Lung (tissue), 11 donors: ENCODE measurements at regions not wholly inside any gene's neighbourhood (a gene's known extent, or its start where the extent isn't known, plus 50 kb on each side); places are given as distances from the start of the nearest gene placed in this dataset.

Experiments
- ATAC-seq: fragments of 200-7000 bp; cut with Tn5 transposase; one replicate; pipeline ENCODE4 v1.9.1; 2020; ENCODE audit warnings: moderate number of reproducible peaks; ENCODE audit not compliant: insufficient read depth, low FRiP score
- DNase-seq, 3 donors: peaks; one replicate each; pipeline ENCODE4 v3.0.0-alpha.2; 2013 to 2017
- H3K27ac ChIP-seq, 2 donors: one replicate each; pipeline ENCODE4 v1.5.1; 2013; ENCODE audit warnings: mild to moderate bottlenecking in 2 of 2, moderate library complexity in 2 of 2, control low read depth in 1 of 2, inconsistent platforms in 1 of 2, low read depth in 1 of 2, low read length in 1 of 2
- H3K27me3 ChIP-seq, 3 donors: one replicate each; pipeline ENCODE4 v1.5.1; 2013; ENCODE audit warnings: low read length in 2 of 3; ENCODE audit not compliant: control insufficient read depth in 3 of 3, insufficient read depth in 3 of 3
- H3K36me3 ChIP-seq, 4 donors: one replicate each; pipeline ENCODE4 v1.5.1; 2013; ENCODE audit warnings: low read length in 4 of 4, mild to moderate bottlenecking in 1 of 4, moderate library complexity in 1 of 4; ENCODE audit not compliant: control insufficient read depth in 4 of 4, insufficient read depth in 4 of 4
- H3K4me1 ChIP-seq, 5 donors: one replicate each; pipeline ENCODE4 v1.5.1; 2013; ENCODE audit warnings: low read length in 5 of 5, mild to moderate bottlenecking in 2 of 5, moderate library complexity in 1 of 5; ENCODE audit not compliant: control insufficient read depth in 5 of 5, insufficient read depth in 5 of 5
- H3K4me3 ChIP-seq: one replicate; pipeline ENCODE4 v1.5.1; 2013; ENCODE audit warnings: mild to moderate bottlenecking, control low read depth, moderate library complexity
- H3K9ac ChIP-seq, 2 donors: one replicate each; pipeline ENCODE4 v1.5.1; 2013; ENCODE audit warnings: low read length in 2 of 2, control low read depth in 1 of 2; ENCODE audit not compliant: insufficient read depth in 1 of 2
- H3K9me3 ChIP-seq, 4 donors: one replicate each; pipeline ENCODE4 v1.5.1; 2013; ENCODE audit warnings: low read length in 3 of 4, mild to moderate bottlenecking in 1 of 4, moderate library complexity in 1 of 4; ENCODE audit not compliant: control insufficient read depth in 4 of 4, insufficient read depth in 3 of 4
- CTCF ChIP-seq: IDR thresholded peaks from 2 replicates; pipeline ENCODE4 v1.5.1; 2012; ENCODE audit warnings: mild to moderate bottlenecking; ENCODE audit errors: control extremely low read depth, extremely low read depth
- WGBS, 2 donors: extraction: QIAGEN DNeasy Blood & Tissue Kit; methylation state at CpG; one replicate each; pipeline ENCODE4 v1.1.7; 2013; 5-methylcytosine and 5-hydroxymethylcytosine counted together
- donor health status: control.
- donor health status: control.
- donor health status: Bipolar disorder and iron deficiency.
- donor health status: healthy.
- donor health status: DM: yes; HTN: yes; CAD: no.

GRCh38 chr14:21846227-21846885, 172.7 kb upstream of the OR4E1 start:
- 29 to 35% methylated on average over 13 of the region's 13 CpGs for WGBS, 2 donors
- no peaks in the 10 kb centered on the region for H3K36me3 ChIP-seq
- H3K4me3 ChIP-seq = no peak overlapping the region
- TF ChIP-seq CTCF = no peak
- H3K27me3 ChIP-seq = no peaks in the 10 kb centered on the region
- H3K4me1 ChIP-seq = no peaks in the 10 kb centered on the region
- no peak overlapping the region for H3K9ac ChIP-seq
- DNase-seq (no peak), ATAC-seq (no peak)
- H3K27ac ChIP-seq = no peak overlapping the region
- H3K9me3 ChIP-seq = no peaks in the 10 kb centered on the region

- Histone ChIP-seq H3K4me1 (no peaks in the 10 kb centered on the region), H3K9ac (no peak overlapping the region), H3K27me3 (no peaks in the 10 kb centered on the region), H3K4me3 (no peak overlapping the region), H3K36me3 (no peaks in the 10 kb centered on the region), H3K9me3 (peaks cover 0 to 4% (median 0%) of the 10 kb centered on the region in 4 donors), H3K27ac (no peak overlapping the region)
- no peak for DNase-seq
- ATAC-seq = no peak
- TF ChIP-seq CTCF = no peak
- WGBS, 2 donors = 34 to 40% methylated on average over 4 of the region's 4 CpGs
Observed at GRCh38 chr14:21840765-21841164, 167.1 kb upstream of the OR4E1 start.

- TF ChIP-seq CTCF = no peak
- no peak overlapping the region for H3K27ac ChIP-seq
- H3K36me3 ChIP-seq = no peaks in the 10 kb centered on the region
- no peak for ATAC-seq
- no peak for DNase-seq
- 66 to 84% methylated on average over 4 of the region's 4 CpGs for WGBS, 2 donors
- H3K9me3 ChIP-seq = peaks cover 0 to 16% (median 0%) of the 10 kb centered on the region in 4 donors
- H3K4me3 ChIP-seq = no peak overlapping the region
- no peaks in the 10 kb centered on the region for H3K4me1 ChIP-seq
- H3K27me3 ChIP-seq = no peaks in the 10 kb centered on the region
- no peak overlapping the region for H3K9ac ChIP-seq
Observed at GRCh38 chr14:21833836-21834235, 160.2 kb upstream of the OR4E1 start.

- Histone ChIP-seq H3K36me3 (no peaks in the 10 kb centered on the region), H3K9me3 (no peaks in the 10 kb centered on the region), H3K27ac (no peak overlapping the region), H3K9ac (no peak overlapping the region), H3K27me3 (no peaks in the 10 kb centered on the region), H3K4me1 (no peaks in the 10 kb centered on the region), H3K4me3 (no peak overlapping the region)
- 75 to 80% methylated on average over 7 of the region's 7 CpGs for WGBS, 2 donors
- no peak for ATAC-seq
- DNase-seq = no peak
- TF ChIP-seq CTCF = no peak
Observed at GRCh38 chr14:21825845-21826244, 152.2 kb upstream of the OR4E1 start.
